OCI-LY7 (cell line): ENCODE measurements at regions not wholly inside any gene's neighbourhood (a gene's known extent, or its start where the extent isn't known, plus 50 kb on each side); places are given as distances from the start of the nearest gene placed in this dataset.

Source experiments
- CTCF ChIP-seq: fragments of 200-600 bp; sonication (generic); conservative IDR thresholded peaks from 2 replicates; pipeline ENCODE4 v1.5.1; 2014; ENCODE audit warnings: mild to moderate bottlenecking, antibody characterized with exemption, low read length, moderate library complexity, mixed read lengths
- EZH2phosphoT487 ChIP-seq: fragments of 200-600 bp; sonication (generic); IDR thresholded peaks from 2 replicates; pipeline ENCODE4 v1.6.1; 2018; ENCODE audit warnings: low read depth, borderline replicate concordance, mild to moderate bottlenecking, mixed run types, antibody characterized with exemption, low read length, moderate library complexity, mixed read lengths

GRCh38 chr9:28037968-28038367, 464.7 kb upstream of the C9orf72 start:
- TF ChIP-seq CTCF (no peak), EZH2phosphoT487 (no peak)
